Tibial nerve (tissue), 4 donors: ENCODE measurements at regions not wholly inside any gene's neighbourhood (a gene's known extent, or its start where the extent isn't known, plus 50 kb on each side); places are given as distances from the start of the nearest gene placed in this dataset.

Source experiments
- DNase-seq, 2 donors: peaks; one replicate each; pipeline ENCODE4 v3.0.0-alpha.2; 2019; ENCODE audit warnings: low spot score in 2 of 2
- H3K27ac ChIP-seq, 4 donors: fragments of 200-600 bp; sonication (generic) in 3 of 4; one replicate each; pipeline ENCODE4 v1.5.1; 2017 to 2019; ENCODE audit warnings: mild to moderate bottlenecking in 1 of 4
- H3K27me3 ChIP-seq, 2 donors: fragments of 200-600 bp; sonication (generic) in 1 of 2; one replicate each; pipeline versions ENCODE4 v1.5.1 to v1.6.0; 2017 to 2019
- H3K36me3 ChIP-seq, 3 donors: fragments of 200-600 bp; sonication (generic); one replicate each; pipeline ENCODE4 v1.5.1; 2018 to 2019
- H3K4me1 ChIP-seq, 4 donors: fragments of 200-600 bp; sonication (generic) in 3 of 4; one replicate each; pipeline ENCODE4 v1.5.1; 2017 to 2019
- H3K4me3 ChIP-seq, 4 donors: fragments of 200-600 bp; sonication (generic) in 3 of 4; one replicate each; pipeline ENCODE4 v1.5.1; 2017 to 2019; ENCODE audit warnings: mild to moderate bottlenecking in 1 of 4, moderate library complexity in 1 of 4
- H3K9me3 ChIP-seq, 4 donors: fragments of 200-600 bp; sonication (generic) in 3 of 4; one replicate each; pipeline ENCODE4 v1.5.1; 2017 to 2019
- CTCF ChIP-seq, 5 experiments: fragments of 200-600 bp in 3 of 5; fragments of 450-650 bp in 2 of 5; sonication (generic) in 3 of 5; IDR thresholded peaks; one replicate each; pipeline ENCODE4 v1.5.1; 2016 to 2019; ENCODE audit warnings: antibody characterized with exemption in 5 of 5, mild to moderate bottlenecking in 3 of 5, moderate library complexity in 2 of 5
- EP300 ChIP-seq, 2 donors: sonication (generic); formaldehyde crosslinking; IDR thresholded peaks; one replicate each; pipeline ENCODE4 v1.6.1; 2017; ENCODE audit warnings: antibody characterized with exemption in 2 of 2, mild to moderate bottlenecking in 1 of 2
- POLR2A ChIP-seq, 2 donors: fragments of 450-650 bp; IDR thresholded peaks; one replicate each; pipeline ENCODE4 v1.6.1; 2017; ENCODE audit warnings: antibody characterized with exemption in 2 of 2, mild to moderate bottlenecking in 2 of 2, moderate library complexity in 2 of 2
- WGBS, 2 donors: methylation state at CpG; one replicate each; pipeline ENCODE4 v1.1.5; 2018; 5-methylcytosine and 5-hydroxymethylcytosine counted together

- H3K27ac ChIP-seq: peak overlapping the region in 1 of 4 donors; percentile 79
- no peak for TF ChIP-seq CTCF (IDR thresholded peaks at IDR 0.05)
- no peak for TF ChIP-seq EP300 (IDR thresholded peaks at IDR 0.05)
- no peak for TF ChIP-seq POLR2A (IDR thresholded peaks at IDR 0.05)
- 0 to 1% methylated on average over 32 to 44 of the region's 50 CpGs for WGBS, 2 donors
- H3K36me3 ChIP-seq: no peaks in the 10 kb centered on the region
- H3K4me1 ChIP-seq: peaks cover 0 to 36% (median 18%) of the 10 kb centered on the region in 4 donors
- DNase-seq: peak in 1 of 2 donors; percentile 9
- H3K9me3 ChIP-seq: no peaks in the 10 kb centered on the region
- H3K4me3 ChIP-seq: peak overlapping the region; percentile 46 to 88 (median 62)
- peaks cover 0 to 29% of the 10 kb centered on the region in 2 donors for H3K27me3 ChIP-seq
These were observed 112.7 kb downstream of the DHX15 start for GRCh38 chr4:24471486-24472160.

- Histone ChIP-seq H3K27ac (peak overlapping the region; percentile 43 to 79 (median 54)), H3K4me1 (peaks cover 0 to 36% (median 18%) of the 10 kb centered on the region in 4 donors), H3K36me3 (no peaks in the 10 kb centered on the region), H3K4me3 (peak overlapping the region; percentile 46 to 88 (median 62)), H3K9me3 (no peaks in the 10 kb centered on the region), H3K27me3 (peaks cover 0 to 29% of the 10 kb centered on the region in 2 donors)
- peak in 1 of 2 donors; percentile 35 for DNase-seq
- no peak for TF ChIP-seq POLR2A (IDR thresholded peaks at IDR 0.05)
- TF ChIP-seq EP300 (IDR thresholded peaks at IDR 0.05): no peak
- TF ChIP-seq CTCF (IDR thresholded peaks at IDR 0.05): no peak
- 0 to 1% methylated on average over 41 to 60 of the region's 90 CpGs for WGBS, 2 donors
These were observed 113.5 kb downstream of the DHX15 start for GRCh38 chr4:24470666-24471485.

- TF ChIP-seq CTCF (IDR thresholded peaks at IDR 0.05) (no peak), EP300 (IDR thresholded peaks at IDR 0.05) (no peak), POLR2A (IDR thresholded peaks at IDR 0.05) (no peak)
- H3K4me3 ChIP-seq: no peak overlapping the region
- H3K27me3 ChIP-seq: peaks cover 0 to 24% of the 10 kb centered on the region in 2 donors
- H3K27ac ChIP-seq: no peak overlapping the region
- H3K4me1 ChIP-seq: peaks cover 0 to 29% (median 15%) of the 10 kb centered on the region in 4 donors
- no peaks in the 10 kb centered on the region for H3K9me3 ChIP-seq
- no peaks in the 10 kb centered on the region for H3K36me3 ChIP-seq
- WGBS, 2 donors: 92 to 93% methylated on average over 5 of the region's 5 CpGs
- no peak for DNase-seq
These were observed 116.3 kb downstream of the DHX15 start for GRCh38 chr4:24468071-24468470.

- TF ChIP-seq POLR2A (IDR thresholded peaks at IDR 0.05) (no peak), CTCF (IDR thresholded peaks at IDR 0.05) (no peak), EP300 (IDR thresholded peaks at IDR 0.05) (no peak)
These were observed 119.8 kb downstream of the DHX15 start for GRCh38 chr4:24464566-24464965.

GRCh38 chr4:24456431-24456830 is 127.9 kb downstream of the DHX15 start:
- DNase-seq: no peak
- TF ChIP-seq EP300 (IDR thresholded peaks at IDR 0.05) (no peak), POLR2A (IDR thresholded peaks at IDR 0.05) (no peak)
- no peak overlapping the region for H3K4me3 ChIP-seq
- no peaks in the 10 kb centered on the region for H3K36me3 ChIP-seq
- H3K9me3 ChIP-seq: no peaks in the 10 kb centered on the region
- H3K27me3 ChIP-seq: no peaks in the 10 kb centered on the region
- H3K4me1 ChIP-seq: no peaks in the 10 kb centered on the region
- WGBS, 2 donors: 90 to 91% methylated on average over 2 of the region's 2 CpGs
- no peak overlapping the region for H3K27ac ChIP-seq

More at GRCh38 chr4:24464566-24464965, 119.8 kb downstream of the DHX15 start:
- Histone ChIP-seq H3K36me3 (no peaks in the 10 kb centered on the region), H3K27me3 (peaks cover 0 to 6% of the 10 kb centered on the region in 2 donors), H3K27ac (no peak overlapping the region), H3K9me3 (no peaks in the 10 kb centered on the region), H3K4me1 (peaks cover 0 to 4% (median 0%) of the 10 kb centered on the region in 4 donors), H3K4me3 (no peak overlapping the region)
- 80 to 83% methylated on average over 7 of the region's 7 CpGs for WGBS, 2 donors
- no peak for DNase-seq
